Neural progenitor cell (in vitro differentiated cells): ENCODE measurements at regions not wholly inside any gene's neighbourhood (a gene's known extent, or its start where the extent isn't known, plus 50 kb on each side); places are given as distances from the start of the nearest gene placed in this dataset.

Experiments used
- CTCF ChIP-seq: fragments of 200-600 bp; sonication (generic); IDR thresholded peaks from 2 replicates; pipeline ENCODE4 v1.5.1; 2017; ENCODE audit warnings: antibody characterized with exemption, mild to moderate bottlenecking
- EZH2 ChIP-seq: fragments of 200-600 bp; sonication (generic); IDR thresholded peaks from 2 replicates; pipeline ENCODE4 v1.6.1; 2017; ENCODE audit warnings: antibody characterized with exemption, mild to moderate bottlenecking, moderate library complexity

- TF ChIP-seq CTCF (no peak), EZH2 (no peak)
Observed at GRCh38 chr4:153987291-153987690, 198.4 kb upstream of the SFRP2 start.
